ENCODE measurements at regions not wholly inside any gene's neighbourhood (a gene's known extent, or its start where the extent isn't known, plus 50 kb on each side); places are given as distances from the start of the nearest gene placed in this dataset.

GRCh38 chr15:53115563-53115962 lies 325.4 kb upstream of the ONECUT1 start:
- Histone ChIP-seq H3K4me3 (ENCODE audit: low read depth in 1 of 3, low read length in 3 of 3) (no peak overlapping the region), H3K9me3 (ENCODE audit: control insufficient read depth in 2 of 2, insufficient read depth in 1 of 2, low read depth in 1 of 2, low read length in 1 of 2) (peaks cover 0 to 3% of the 10 kb centered on the region in 2 donors), H3K4me1 (ENCODE audit: control insufficient read depth in 3 of 3, insufficient read depth in 2 of 3, low read depth in 1 of 3, low read length in 2 of 3) (no peaks in the 10 kb centered on the region), H3K27ac (ENCODE audit: low read depth in 1 of 3, low read length in 2 of 3) (peak overlapping the region; percentile 53 to 84 (median 68)), H3K36me3 (ENCODE audit: control insufficient read depth in 3 of 3, insufficient read depth in 2 of 3, low read depth in 1 of 3, low read length in 3 of 3) (no peaks in the 10 kb centered on the region), H3K27me3 (ENCODE audit: control insufficient read depth in 3 of 3, insufficient read depth in 3 of 3, low read length in 3 of 3) (no peaks in the 10 kb centered on the region)
- 4 to 49% (median 43%) methylated on average over 1 of the region's 1 CpG for WGBS, 3 donors
- FAIRE-seq (no peak), DNase-seq (peak; percentile 19 to 88)

- FAIRE-seq, result no peak
- peak; percentile 52 to 91 for DNase-seq
Measured at GRCh38 chr15:53114960-53115359, 324.8 kb upstream of the ONECUT1 start.

GRCh38 chr15:53110999-53111398 lies 320.9 kb upstream of the ONECUT1 start:
- H3K27me3 ChIP-seq (ENCODE audit: control insufficient read depth in 3 of 3, insufficient read depth in 3 of 3, low read length in 3 of 3), result no peaks in the 10 kb centered on the region
- H3K27ac ChIP-seq (ENCODE audit: low read depth in 1 of 3, low read length in 2 of 3), result no peak overlapping the region
- FAIRE-seq, result no peak
- no peaks in the 10 kb centered on the region for H3K9me3 ChIP-seq (ENCODE audit: control insufficient read depth in 2 of 2, insufficient read depth in 1 of 2, low read depth in 1 of 2, low read length in 1 of 2)
- no peaks in the 10 kb centered on the region for H3K4me1 ChIP-seq (ENCODE audit: control insufficient read depth in 3 of 3, insufficient read depth in 2 of 3, low read depth in 1 of 3, low read length in 2 of 3)
- no peaks in the 10 kb centered on the region for H3K36me3 ChIP-seq (ENCODE audit: control insufficient read depth in 3 of 3, insufficient read depth in 2 of 3, low read depth in 1 of 3, low read length in 3 of 3)
- 59 to 86% (median 78%) methylated on average over 4 of the region's 4 CpGs for WGBS, 3 donors
- DNase-seq, result no peak
- no peak overlapping the region for H3K4me3 ChIP-seq (ENCODE audit: low read depth in 1 of 3, low read length in 3 of 3)

More at GRCh38 chr15:53114960-53115359, 324.8 kb upstream of the ONECUT1 start:
- WGBS, 3 donors, result 19 to 43% (median 31%) methylated on average over 3 of the region's 3 CpGs
- H3K4me3 ChIP-seq (ENCODE audit: low read depth in 1 of 3, low read length in 3 of 3), result peak overlapping the region in 1 of 3 donors; percentile 19
- H3K27ac ChIP-seq (ENCODE audit: low read depth in 1 of 3, low read length in 2 of 3), result peak overlapping the region; percentile 53 to 84 (median 68)
- H3K4me1 ChIP-seq (ENCODE audit: control insufficient read depth in 3 of 3, insufficient read depth in 2 of 3, low read depth in 1 of 3, low read length in 2 of 3), result no peaks in the 10 kb centered on the region
- H3K36me3 ChIP-seq (ENCODE audit: control insufficient read depth in 3 of 3, insufficient read depth in 2 of 3, low read depth in 1 of 3, low read length in 3 of 3), result no peaks in the 10 kb centered on the region
- no peaks in the 10 kb centered on the region for H3K27me3 ChIP-seq (ENCODE audit: control insufficient read depth in 3 of 3, insufficient read depth in 3 of 3, low read length in 3 of 3)
- peaks cover 0 to 3% of the 10 kb centered on the region in 2 donors for H3K9me3 ChIP-seq (ENCODE audit: control insufficient read depth in 2 of 2, insufficient read depth in 1 of 2, low read depth in 1 of 2, low read length in 1 of 2)

GRCh38 chr15:53108319-53108718 lies 318.2 kb upstream of the ONECUT1 start:
- no peaks in the 10 kb centered on the region for H3K4me1 ChIP-seq (ENCODE audit: control insufficient read depth in 3 of 3, insufficient read depth in 2 of 3, low read depth in 1 of 3, low read length in 2 of 3)
- WGBS, 3 donors, result 71 to 88% (median 83%) methylated on average over 2 of the region's 2 CpGs
- H3K36me3 ChIP-seq (ENCODE audit: control insufficient read depth in 3 of 3, insufficient read depth in 2 of 3, low read depth in 1 of 3, low read length in 3 of 3), result no peaks in the 10 kb centered on the region
- no peaks in the 10 kb centered on the region for H3K9me3 ChIP-seq (ENCODE audit: control insufficient read depth in 2 of 2, insufficient read depth in 1 of 2, low read depth in 1 of 2, low read length in 1 of 2)
- no peak for DNase-seq
- H3K27me3 ChIP-seq (ENCODE audit: control insufficient read depth in 3 of 3, insufficient read depth in 3 of 3, low read length in 3 of 3), result no peaks in the 10 kb centered on the region
- no peak overlapping the region for H3K4me3 ChIP-seq (ENCODE audit: low read depth in 1 of 3, low read length in 3 of 3)
- no peak for FAIRE-seq
- H3K27ac ChIP-seq (ENCODE audit: low read depth in 1 of 3, low read length in 2 of 3), result no peak overlapping the region

- no peaks in the 10 kb centered on the region for H3K4me1 ChIP-seq (ENCODE audit: control insufficient read depth in 3 of 3, insufficient read depth in 2 of 3, low read depth in 1 of 3, low read length in 2 of 3)
- no peaks in the 10 kb centered on the region for H3K27me3 ChIP-seq (ENCODE audit: control insufficient read depth in 3 of 3, insufficient read depth in 3 of 3, low read length in 3 of 3)
- no peaks in the 10 kb centered on the region for H3K9me3 ChIP-seq (ENCODE audit: control insufficient read depth in 2 of 2, insufficient read depth in 1 of 2, low read depth in 1 of 2, low read length in 1 of 2)
- FAIRE-seq, result no peak
- no peak overlapping the region for H3K4me3 ChIP-seq (ENCODE audit: low read depth in 1 of 3, low read length in 3 of 3)
- no peak overlapping the region for H3K27ac ChIP-seq (ENCODE audit: low read depth in 1 of 3, low read length in 2 of 3)
- H3K36me3 ChIP-seq (ENCODE audit: control insufficient read depth in 3 of 3, insufficient read depth in 2 of 3, low read depth in 1 of 3, low read length in 3 of 3), result no peaks in the 10 kb centered on the region
- WGBS, 3 donors, result 64 to 78% (median 68%) methylated on average over 3 of the region's 3 CpGs
- DNase-seq, result no peak
Measured at GRCh38 chr15:53107855-53108254, 317.7 kb upstream of the ONECUT1 start.

GRCh38 chr15:53106505-53107286 lies 316.6 kb upstream of the ONECUT1 start:
- H3K27ac ChIP-seq (ENCODE audit: low read depth in 1 of 3, low read length in 2 of 3), result no peak overlapping the region
- H3K27me3 ChIP-seq (ENCODE audit: control insufficient read depth in 3 of 3, insufficient read depth in 3 of 3, low read length in 3 of 3), result no peaks in the 10 kb centered on the region
- 83 to 88% (median 87%) methylated on average over 7 of the region's 7 CpGs for WGBS, 3 donors
- FAIRE-seq, result no peak
- DNase-seq, result no peak
- H3K9me3 ChIP-seq (ENCODE audit: control insufficient read depth in 2 of 2, insufficient read depth in 1 of 2, low read depth in 1 of 2, low read length in 1 of 2), result no peaks in the 10 kb centered on the region
- no peaks in the 10 kb centered on the region for H3K36me3 ChIP-seq (ENCODE audit: control insufficient read depth in 3 of 3, insufficient read depth in 2 of 3, low read depth in 1 of 3, low read length in 3 of 3)
- H3K4me3 ChIP-seq (ENCODE audit: low read depth in 1 of 3, low read length in 3 of 3), result no peak overlapping the region
- H3K4me1 ChIP-seq (ENCODE audit: control insufficient read depth in 3 of 3, insufficient read depth in 2 of 3, low read depth in 1 of 3, low read length in 2 of 3), result no peaks in the 10 kb centered on the region

- no peak overlapping the region for H3K27ac ChIP-seq (ENCODE audit: low read depth in 1 of 3, low read length in 2 of 3)
- FAIRE-seq, result no peak
- WGBS, 3 donors, result 29 to 56% (median 36%) methylated on average over 2 of the region's 2 CpGs
- H3K36me3 ChIP-seq (ENCODE audit: control insufficient read depth in 3 of 3, insufficient read depth in 2 of 3, low read depth in 1 of 3, low read length in 3 of 3), result no peaks in the 10 kb centered on the region
- no peaks in the 10 kb centered on the region for H3K9me3 ChIP-seq (ENCODE audit: control insufficient read depth in 2 of 2, insufficient read depth in 1 of 2, low read depth in 1 of 2, low read length in 1 of 2)
- DNase-seq, result no peak
- no peaks in the 10 kb centered on the region for H3K27me3 ChIP-seq (ENCODE audit: control insufficient read depth in 3 of 3, insufficient read depth in 3 of 3, low read length in 3 of 3)
- no peaks in the 10 kb centered on the region for H3K4me1 ChIP-seq (ENCODE audit: control insufficient read depth in 3 of 3, insufficient read depth in 2 of 3, low read depth in 1 of 3, low read length in 2 of 3)
- H3K4me3 ChIP-seq (ENCODE audit: low read depth in 1 of 3, low read length in 3 of 3), result no peak overlapping the region
Measured at GRCh38 chr15:53102483-53102882, 312.3 kb upstream of the ONECUT1 start.

- Histone ChIP-seq H3K9me3 (ENCODE audit: control insufficient read depth in 2 of 2, insufficient read depth in 1 of 2, low read depth in 1 of 2, low read length in 1 of 2) (no peaks in the 10 kb centered on the region), H3K4me1 (ENCODE audit: control insufficient read depth in 3 of 3, insufficient read depth in 2 of 3, low read depth in 1 of 3, low read length in 2 of 3) (no peaks in the 10 kb centered on the region), H3K4me3 (ENCODE audit: low read depth in 1 of 3, low read length in 3 of 3) (no peak overlapping the region), H3K27me3 (ENCODE audit: control insufficient read depth in 3 of 3, insufficient read depth in 3 of 3, low read length in 3 of 3) (no peaks in the 10 kb centered on the region), H3K27ac (ENCODE audit: low read depth in 1 of 3, low read length in 2 of 3) (no peak overlapping the region), H3K36me3 (ENCODE audit: control insufficient read depth in 3 of 3, insufficient read depth in 2 of 3, low read depth in 1 of 3, low read length in 3 of 3) (no peaks in the 10 kb centered on the region)
- FAIRE-seq (no peak), DNase-seq (no peak)
- 56 to 70% (median 63%) methylated on average over 3 of the region's 3 CpGs for WGBS, 3 donors
Measured at GRCh38 chr15:53080484-53080883, 290.3 kb upstream of the ONECUT1 start.

- FAIRE-seq (no peak), DNase-seq (no peak)
- no peaks in the 10 kb centered on the region for H3K27me3 ChIP-seq (ENCODE audit: control insufficient read depth in 3 of 3, insufficient read depth in 3 of 3, low read length in 3 of 3)
- H3K4me3 ChIP-seq (ENCODE audit: low read depth in 1 of 3, low read length in 3 of 3), result no peak overlapping the region
- 25 to 49% (median 35%) methylated on average over 3 of the region's 3 CpGs for WGBS, 3 donors
- no peak overlapping the region for H3K27ac ChIP-seq (ENCODE audit: low read depth in 1 of 3, low read length in 2 of 3)
- H3K36me3 ChIP-seq (ENCODE audit: control insufficient read depth in 3 of 3, insufficient read depth in 2 of 3, low read depth in 1 of 3, low read length in 3 of 3), result no peaks in the 10 kb centered on the region
- no peaks in the 10 kb centered on the region for H3K4me1 ChIP-seq (ENCODE audit: control insufficient read depth in 3 of 3, insufficient read depth in 2 of 3, low read depth in 1 of 3, low read length in 2 of 3)
- H3K9me3 ChIP-seq (ENCODE audit: control insufficient read depth in 2 of 2, insufficient read depth in 1 of 2, low read depth in 1 of 2, low read length in 1 of 2), result no peaks in the 10 kb centered on the region
Measured at GRCh38 chr15:53074221-53074620, 284.1 kb upstream of the ONECUT1 start.
